DMS79 (cell line): ENCODE measurements at regions not wholly inside any gene's neighbourhood (a gene's known extent, or its start where the extent isn't known, plus 50 kb on each side); places are given as distances from the start of the nearest gene placed in this dataset.
"Not testable (repeated sequence)": the region's sequence is repeated elsewhere in the genome, so short reads cannot be mapped to it uniquely, and the experiment has no call there.

Experiments
- DNase-seq: peaks from one replicate; lab custom pipeline; 2025; lab: John Stamatoyannopoulos, UW

DNA sequence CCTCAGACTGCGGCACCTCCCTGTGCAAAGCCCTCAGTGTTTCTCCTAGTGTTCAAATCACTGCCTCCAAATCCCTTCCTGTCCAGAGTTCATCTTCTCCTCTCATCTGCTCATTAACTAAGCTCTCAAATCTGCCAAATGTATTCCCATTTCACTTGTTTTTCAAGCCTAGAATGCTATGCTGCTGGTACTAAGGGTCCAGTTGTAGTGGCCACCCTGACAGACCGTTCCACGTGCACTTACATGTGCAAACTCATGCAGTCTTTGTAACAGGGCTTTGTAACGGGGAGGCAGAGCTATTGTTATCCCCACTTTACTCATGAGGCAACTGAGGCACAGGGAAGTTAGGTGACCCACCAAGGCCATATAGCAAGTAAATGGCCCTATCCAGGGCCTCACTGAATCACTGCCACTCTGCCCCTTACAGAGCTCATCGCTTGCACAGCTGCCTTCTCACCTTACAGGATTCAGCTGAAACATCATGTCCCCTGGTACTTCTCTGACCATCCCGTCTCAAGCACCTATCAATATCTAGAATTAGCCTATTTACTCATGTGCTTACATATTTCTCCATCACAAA is 153.0 kb upstream of the PDE1C start:
- DNase-seq: no peak

DNA sequence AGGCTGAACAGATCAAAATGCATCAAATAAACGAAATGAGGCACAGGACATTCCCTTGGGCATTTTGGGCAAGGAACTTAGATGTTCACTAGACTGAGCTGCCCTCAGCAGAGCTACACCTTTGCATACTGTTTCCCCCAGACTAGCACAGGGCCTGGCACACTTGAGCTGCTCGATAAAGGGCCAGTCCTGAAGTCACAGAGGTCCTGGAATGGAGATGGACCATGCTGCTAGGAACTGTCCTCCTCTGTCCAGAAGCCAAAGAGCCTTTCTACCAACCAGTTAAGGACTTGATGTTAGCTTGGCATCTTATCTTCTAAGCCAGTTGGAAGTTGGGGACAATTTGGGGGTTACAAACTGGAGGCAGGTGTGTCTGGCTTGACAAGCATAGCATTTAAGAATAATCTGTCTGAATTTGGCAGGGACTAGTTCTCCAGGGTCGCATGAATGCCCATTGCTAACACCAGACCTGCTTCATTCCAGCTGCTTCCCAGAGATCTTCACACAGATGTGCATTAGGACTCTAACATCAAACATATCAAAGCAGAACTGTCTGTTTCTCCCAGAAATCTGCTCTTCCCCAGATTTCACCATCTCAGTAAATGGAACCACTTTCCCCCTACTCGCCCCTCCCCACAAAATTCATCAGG is 152.2 kb upstream of the PDE1C start:
- no peak for DNase-seq

GRCh38 chr7:32221736-32222135 is 151.5 kb upstream of the PDE1C start:
- no peak for DNase-seq

DNA sequence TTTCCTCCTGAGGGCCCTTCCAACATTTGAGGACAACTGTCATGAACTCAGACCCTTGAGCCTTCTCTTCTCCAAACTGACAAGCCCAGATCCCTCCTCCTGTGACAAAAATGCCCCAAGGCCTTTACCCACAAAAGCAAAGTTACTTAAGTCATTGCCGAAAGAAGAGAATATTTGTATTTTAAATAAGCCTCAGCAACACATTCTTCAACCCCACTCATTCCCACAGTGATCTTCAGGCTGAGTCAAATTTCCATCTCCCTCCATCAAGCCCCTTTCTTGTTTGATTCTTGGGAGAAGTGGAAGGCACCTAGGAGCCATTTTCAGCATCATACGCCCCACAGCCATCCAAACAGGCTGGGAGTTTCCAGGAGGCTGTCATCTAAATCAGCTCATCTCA is 150.8 kb upstream of the PDE1C start:
- no peak for DNase-seq

DNA sequence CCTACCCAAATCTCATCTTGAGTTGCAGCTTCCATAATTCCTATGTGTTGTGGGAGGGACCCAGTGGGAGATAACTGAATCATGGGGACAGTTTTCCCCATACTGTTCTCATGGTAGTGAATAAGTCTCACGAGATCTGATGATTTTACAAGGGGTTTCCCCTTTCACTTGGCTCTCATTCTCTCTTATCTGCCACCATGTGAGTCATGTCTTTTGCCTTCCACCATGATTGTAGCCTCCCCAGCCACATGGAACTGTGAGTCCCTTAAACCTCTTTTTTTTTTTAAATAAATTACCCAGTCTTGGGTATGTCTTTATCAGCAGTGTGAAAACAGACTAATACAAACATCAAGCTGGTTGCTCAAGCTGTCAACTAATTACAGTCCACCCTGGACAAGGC is 149.6 kb upstream of the PDE1C start:
- not testable (repeated sequence) for DNase-seq

- no peak for DNase-seq
These were observed 149.2 kb upstream of the PDE1C start for GRCh38 chr7:32219416-32219815.

DNA sequence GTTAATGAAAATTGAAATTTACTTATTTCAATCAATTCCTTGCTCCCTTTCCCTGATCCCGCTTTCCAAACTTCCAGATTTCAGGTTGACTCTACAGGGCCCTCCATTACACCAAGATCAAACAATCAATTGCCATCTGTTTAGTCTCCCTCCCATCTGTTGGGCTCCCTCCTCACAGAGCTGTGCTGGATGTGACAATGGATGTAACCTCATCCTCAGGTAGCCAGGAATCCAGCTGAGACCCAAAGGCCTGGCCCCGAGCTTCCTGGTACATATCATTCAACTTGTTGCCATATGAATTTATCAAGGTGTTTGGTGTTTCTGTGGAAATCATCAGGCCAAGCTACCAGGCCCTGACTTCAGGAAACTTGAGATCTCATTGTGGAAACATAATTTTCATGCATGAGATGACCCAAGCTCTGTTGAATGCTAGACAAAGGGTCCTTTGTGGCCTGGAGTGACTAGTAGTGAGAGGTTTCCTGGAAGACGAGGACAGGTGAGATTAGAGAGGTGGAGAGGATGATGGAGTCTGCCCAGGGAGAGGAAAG is 148.6 kb upstream of the PDE1C start:
- DNase-seq: no peak

DNA sequence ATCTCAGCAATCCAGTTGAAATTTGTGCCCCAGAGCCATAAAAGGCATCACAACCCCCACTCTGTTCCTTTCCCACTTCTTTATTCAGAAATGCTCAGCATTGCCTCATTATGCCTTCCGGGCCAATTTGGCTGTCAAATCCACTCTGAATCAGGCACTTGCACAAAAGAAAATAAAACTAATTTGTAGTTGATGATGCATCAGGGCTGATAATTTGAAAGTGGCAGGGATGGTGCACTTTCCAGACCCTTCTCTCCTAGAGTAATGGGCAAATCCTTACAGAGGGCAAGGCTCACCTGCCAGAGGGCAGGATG is 147.9 kb upstream of the PDE1C start:
- no peak for DNase-seq

DNA sequence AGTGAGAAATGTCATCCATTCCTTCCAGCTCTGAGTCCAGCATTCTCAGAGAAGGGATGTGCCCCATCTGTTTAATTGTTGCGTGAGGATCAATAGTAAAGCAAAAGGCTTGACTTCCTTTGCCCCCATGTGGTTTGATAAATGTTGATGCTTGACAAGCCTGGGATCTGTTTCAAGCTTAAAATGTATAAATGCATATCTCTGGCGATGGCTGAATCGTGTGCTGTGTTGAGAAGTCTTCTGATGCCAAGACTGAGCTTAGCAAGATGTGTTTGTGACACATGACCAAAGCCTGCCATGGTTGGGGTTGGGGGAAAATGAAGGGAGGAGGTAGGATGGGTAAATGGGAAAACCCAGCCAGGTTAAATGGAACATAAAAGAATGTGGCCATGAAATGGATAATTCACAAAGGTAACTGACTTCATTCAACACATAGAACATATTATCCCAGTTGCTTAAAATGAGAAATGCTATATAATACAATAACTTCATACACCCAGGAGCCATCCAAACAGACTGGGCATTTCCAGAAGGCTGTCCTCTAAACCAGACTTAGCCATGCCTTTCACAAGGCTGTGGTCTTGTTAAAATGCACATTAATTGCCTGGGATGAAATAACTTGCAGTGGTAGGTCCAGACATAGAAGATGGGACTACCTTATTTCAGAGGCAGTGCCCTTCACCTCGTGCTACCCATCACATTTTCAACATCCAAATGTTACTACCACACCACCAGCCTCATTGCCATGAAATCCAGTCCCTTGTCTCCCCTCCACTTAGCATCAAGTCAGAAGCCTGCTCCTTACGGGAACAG is 147.3 kb upstream of the PDE1C start:
- DNase-seq: no peak

DNA sequence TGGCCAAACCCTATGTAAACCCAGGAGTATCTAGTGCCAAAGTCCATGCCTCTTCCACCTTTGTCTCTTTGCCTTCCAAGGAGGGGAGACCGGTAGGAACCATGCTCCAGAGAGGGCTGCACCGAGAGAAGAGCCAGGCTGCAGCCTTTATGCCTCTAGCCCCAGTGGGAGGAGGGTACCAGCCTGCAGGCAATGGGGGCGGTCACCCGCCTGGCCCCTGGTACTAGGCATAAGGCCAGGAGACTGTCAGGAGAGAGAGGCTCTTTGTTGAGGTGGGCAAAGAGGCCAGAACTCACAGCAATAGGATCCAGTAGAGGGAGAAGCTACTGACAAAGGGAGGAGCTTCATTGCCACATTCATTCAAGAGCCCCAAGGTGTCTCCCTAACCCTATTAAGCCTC is 146.6 kb upstream of the PDE1C start:
- no peak for DNase-seq

- DNase-seq: no peak
These were observed 145.5 kb upstream of the PDE1C start for GRCh38 chr7:32215697-32216096.

DNA sequence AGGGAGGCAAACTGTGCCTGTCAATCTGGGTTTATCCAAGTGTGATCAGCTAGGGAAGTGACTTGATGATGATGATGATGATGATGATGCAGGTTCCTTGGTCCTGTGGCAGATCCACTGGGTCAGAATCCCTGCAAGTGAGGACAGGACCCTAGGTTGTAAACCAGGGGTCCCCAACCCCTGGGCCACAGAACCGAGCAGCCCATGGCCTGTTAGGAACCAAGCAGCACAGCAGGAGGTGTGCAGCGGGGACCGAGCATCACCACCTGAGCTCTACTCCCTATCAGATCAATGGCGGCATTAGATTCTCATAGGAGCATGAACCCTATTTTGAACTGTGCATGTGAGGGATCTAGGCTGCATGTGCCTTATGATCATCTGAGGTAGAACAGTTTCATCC is 144.7 kb upstream of the PDE1C start:
- DNase-seq: no peak

GRCh38 chr7:32212321-32212720 is 142.1 kb upstream of the PDE1C start:
- DNase-seq: no peak

DNA sequence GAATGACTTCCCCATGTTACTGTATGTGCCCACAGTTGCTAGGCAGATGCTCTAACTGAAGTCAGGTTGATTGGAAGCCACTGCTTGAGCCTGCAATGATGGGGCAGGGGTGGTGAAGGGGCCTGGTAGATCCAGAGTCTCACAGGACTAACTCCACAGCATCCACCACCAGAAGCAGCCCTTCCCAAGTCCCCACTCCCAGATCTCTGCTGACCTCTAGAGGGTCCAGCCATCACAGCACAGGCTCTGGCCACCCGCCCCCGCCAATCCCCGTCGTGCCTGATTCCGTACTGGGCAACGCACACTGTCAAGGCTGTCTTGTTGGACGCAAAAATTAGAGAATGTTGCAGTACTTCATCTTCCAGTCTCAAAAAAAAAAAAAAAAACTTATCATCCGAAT is 136.8 kb upstream of the PDE1C start:
- DNase-seq: no peak

DNA sequence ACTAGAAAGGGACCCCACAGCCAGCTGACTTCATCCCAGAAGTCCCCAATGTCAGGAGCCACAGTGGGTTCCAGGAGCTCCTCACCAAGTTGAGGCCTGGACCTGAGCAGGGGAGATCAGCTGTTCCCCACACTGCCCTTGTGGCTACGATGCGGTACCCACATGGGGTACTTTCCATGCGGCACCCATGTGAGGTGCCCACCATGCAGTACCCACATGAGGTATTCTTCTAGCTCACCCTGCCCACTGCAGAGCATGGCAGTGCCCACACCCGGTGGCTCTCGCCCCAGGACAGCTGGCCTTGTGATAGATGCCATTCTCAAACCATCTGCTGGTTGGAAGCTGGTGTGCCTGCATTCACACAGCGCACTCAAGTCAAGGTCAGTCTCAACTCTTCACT is 136.3 kb upstream of the PDE1C start:
- DNase-seq: no peak

DNA sequence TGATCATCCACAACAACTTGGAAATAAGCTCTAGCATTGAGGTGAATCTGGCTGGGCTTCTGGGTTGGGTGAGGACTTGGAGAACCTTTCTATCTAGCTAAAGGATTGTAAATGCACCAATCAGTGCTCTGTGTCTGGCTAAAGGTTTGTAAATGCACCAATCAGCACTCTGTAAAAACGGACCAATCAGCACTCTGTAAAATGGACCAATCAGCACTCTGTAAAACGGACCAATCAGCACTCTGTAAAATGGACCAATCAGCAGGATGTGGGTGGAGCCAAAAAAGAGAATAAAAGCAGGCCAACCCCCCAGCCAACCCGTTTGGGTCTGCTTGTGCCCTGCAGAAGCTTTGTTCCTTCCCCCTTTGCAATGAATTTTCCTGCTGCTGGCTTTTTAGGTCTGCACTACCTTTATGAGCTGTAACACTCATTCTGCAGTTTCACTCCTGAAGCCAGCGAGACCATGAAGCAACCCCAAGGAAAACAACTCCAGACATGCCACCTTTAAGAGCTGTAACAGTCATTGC is 135.2 kb upstream of the PDE1C start:
- DNase-seq: not testable (repeated sequence)

GRCh38 chr7:32204361-32205018 is 134.3 kb upstream of the PDE1C start:
- no peak for DNase-seq

DNA sequence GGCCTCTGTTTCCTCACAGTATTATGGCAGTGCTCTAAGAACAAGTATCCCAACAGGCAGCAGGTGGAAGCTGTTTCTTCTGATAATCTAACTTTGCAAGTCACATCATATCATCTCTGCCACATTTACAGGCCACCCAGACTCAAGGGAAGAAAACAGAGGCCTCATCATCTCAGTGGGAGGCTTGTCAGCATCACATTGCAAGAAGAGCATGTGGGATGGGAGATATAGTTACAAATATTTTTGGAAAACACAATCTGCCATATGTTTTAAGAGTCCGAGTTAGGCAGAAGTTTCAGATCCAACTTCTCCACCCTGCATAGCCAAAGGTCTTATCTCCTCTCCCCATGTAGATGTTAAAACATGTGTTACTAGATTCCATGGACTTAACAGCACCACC is 130.4 kb upstream of the PDE1C start:
- no peak for DNase-seq

DNA sequence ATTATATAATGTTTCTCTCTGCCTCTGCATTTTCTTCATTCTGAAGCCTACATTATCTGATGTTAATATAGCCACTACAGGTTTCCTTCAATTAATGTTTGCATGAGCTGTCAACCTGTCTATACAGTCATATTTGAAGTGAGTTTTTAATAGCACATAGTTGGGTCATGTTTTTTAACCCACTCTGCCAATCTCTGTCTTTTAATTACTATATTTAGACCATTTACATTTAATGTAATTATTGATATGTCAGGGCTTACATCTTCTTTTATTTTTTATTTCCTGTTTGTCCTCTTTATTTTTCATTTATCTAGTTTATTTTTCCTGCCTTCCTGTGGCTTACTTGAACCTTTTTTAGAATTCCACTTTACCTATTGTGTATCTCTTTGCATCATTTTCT is 124.3 kb upstream of the PDE1C start:
- no peak for DNase-seq

- DNase-seq: no peak
These were observed 121.1 kb upstream of the PDE1C start for GRCh38 chr7:32191305-32191704.

GRCh38 chr7:32179567-32179966 is 109.4 kb upstream of the PDE1C start:
- no peak for DNase-seq

DNA sequence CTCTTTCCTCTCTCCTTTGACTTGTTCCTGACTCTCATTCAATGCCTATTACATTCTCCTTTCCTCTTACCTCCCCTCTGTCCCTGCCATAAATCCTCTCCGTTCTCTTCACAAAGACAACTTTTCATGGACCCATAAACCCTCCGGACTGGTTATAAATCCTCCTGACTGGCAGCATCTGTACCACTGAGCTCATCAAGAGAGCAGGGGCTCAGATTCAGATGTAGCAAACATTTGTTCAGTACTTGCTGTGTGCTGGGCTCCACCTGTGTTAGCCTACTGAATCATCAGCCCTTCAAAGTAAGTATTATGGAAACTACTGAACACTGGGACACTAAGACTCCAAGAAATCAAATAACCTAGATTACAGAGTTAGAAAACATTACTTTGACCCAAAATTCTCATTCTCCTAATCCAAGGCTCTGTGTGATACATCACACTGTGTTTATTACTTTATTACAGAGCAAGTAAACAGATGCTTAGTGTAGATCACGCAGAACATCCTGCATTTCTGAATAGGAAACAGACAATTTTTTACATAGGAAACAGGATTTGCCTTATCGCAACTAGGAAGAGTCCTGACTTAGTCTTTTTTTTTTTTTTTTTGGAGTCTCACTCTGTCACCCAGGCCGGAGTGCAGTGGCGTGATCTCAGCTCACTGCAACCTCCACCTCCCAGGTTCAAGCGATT is 108.6 kb upstream of the PDE1C start:
- DNase-seq: no peak
